Ecto neural progenitor cell (in vitro differentiated cells): ENCODE measurements at regions not wholly inside any gene's neighbourhood (a gene's known extent, or its start where the extent isn't known, plus 50 kb on each side); places are given as distances from the start of the nearest gene placed in this dataset.
"Not testable (repeated sequence)": the region's sequence is repeated elsewhere in the genome, so short reads cannot be mapped to it uniquely, and the experiment has no call there.

Experiments
- DNase-seq: peaks from one replicate; pipeline ENCODE4 v3.0.0-alpha.2; 2018; ENCODE audit warnings: low spot score

GRCh38 chr2:13227578-13227977 lies 510.8 kb downstream of the TRIB2 start:
- no peak for DNase-seq

GRCh38 chr2:13230221-13230620 lies 513.5 kb downstream of the TRIB2 start:
- DNase-seq: no peak

- no peak for DNase-seq
These were observed 523.3 kb downstream of the TRIB2 start for GRCh38 chr2:13240061-13240460.

GRCh38 chr2:13240789-13241487 lies 524.2 kb downstream of the TRIB2 start:
- no peak for DNase-seq

- DNase-seq: no peak
These were observed 535.9 kb downstream of the TRIB2 start for GRCh38 chr2:13252615-13253014.

- DNase-seq: no peak
These were observed 538.7 kb downstream of the TRIB2 start for GRCh38 chr2:13255485-13255884.

- DNase-seq: no peak
These were observed 543.7 kb downstream of the TRIB2 start for GRCh38 chr2:13260402-13260801.

GRCh38 chr2:13266166-13266565 lies 549.4 kb downstream of the TRIB2 start:
- no peak for DNase-seq

GRCh38 chr2:13284688-13285087 lies 568.0 kb downstream of the TRIB2 start:
- no peak for DNase-seq

GRCh38 chr2:13289310-13289709 lies 572.6 kb downstream of the TRIB2 start:
- no peak for DNase-seq

- not testable (repeated sequence) for DNase-seq
These were observed 591.7 kb downstream of the TRIB2 start for GRCh38 chr2:13308478-13308805.

- no peak for DNase-seq
These were observed 592.3 kb downstream of the TRIB2 start for GRCh38 chr2:13308989-13309388.

- no peak for DNase-seq
These were observed 615.3 kb downstream of the TRIB2 start for GRCh38 chr2:13332060-13332459.

GRCh38 chr2:13334071-13334470 lies 617.3 kb downstream of the TRIB2 start:
- not testable (repeated sequence) for DNase-seq

- DNase-seq: no peak
These were observed 617.8 kb downstream of the TRIB2 start for GRCh38 chr2:13334545-13334944.

GRCh38 chr2:13335862-13336535 lies 619.3 kb downstream of the TRIB2 start:
- no peak for DNase-seq

- no peak for DNase-seq
These were observed 634.3 kb downstream of the TRIB2 start for GRCh38 chr2:13351068-13351467.

- no peak for DNase-seq
These were observed 636.3 kb downstream of the TRIB2 start for GRCh38 chr2:13353083-13353482.

- no peak for DNase-seq
These were observed 637.3 kb downstream of the TRIB2 start for GRCh38 chr2:13354031-13354430.

GRCh38 chr2:13381928-13382327 lies 665.2 kb downstream of the TRIB2 start:
- DNase-seq: not testable (repeated sequence)

- DNase-seq: not testable (repeated sequence)
These were observed 672.4 kb downstream of the TRIB2 start for GRCh38 chr2:13389172-13389571.

- no peak for DNase-seq
These were observed 673.9 kb downstream of the TRIB2 start for GRCh38 chr2:13390676-13391075.

GRCh38 chr2:13401312-13401711 lies 684.6 kb downstream of the TRIB2 start:
- no peak for DNase-seq

GRCh38 chr2:13413989-13414388 lies 697.3 kb downstream of the TRIB2 start:
- no peak for DNase-seq
